ENCODE measurements at regions not wholly inside any gene's neighbourhood (a gene's known extent, or its start where the extent isn't known, plus 50 kb on each side); places are given as distances from the start of the nearest gene placed in this dataset.

- BruUV-seq (replicated peaks): no TSS peak
- H2AK9ac ChIP-seq (replicated peaks; ENCODE audit: low read depth, low read length, poor library complexity): no peak overlapping the region
- no peak overlapping the region for H3K4me2 ChIP-seq (ENCODE audit: low read depth, low read length)
- in situ Hi-C loops (cut with MboI; ENCODE audit: low sequenced_read_pairs) (no loop called here), dilution Hi-C loops (cut with HindIII; ENCODE audit: low sequenced_read_pairs, unreplicated experiment) (no loop called here), intact Hi-C loops (cut with micrococcal nuclease) (no loop called here)
- no peak overlapping the region for H3K23ac ChIP-seq (ENCODE audit: low read depth, low read length)
- ChIA-PET POLR2A (ENCODE audit: unreplicated experiment) (no interaction called here), CTCF (no interaction called here)
- H4K20me1 ChIP-seq (ENCODE audit: insufficient read depth, low read length): no peaks in the 10 kb centered on the region
- no peak overlapping the region for H3K4ac ChIP-seq (ENCODE audit: low read depth, low read length)
- no peak overlapping the region for H2BK20ac ChIP-seq (ENCODE audit: low read depth, low read length)
- no peak overlapping the region for H3K4me3 ChIP-seq (ENCODE audit: insufficient read depth, low read depth, low read length)
- H3K27ac ChIP-seq (ENCODE audit: insufficient read depth, low read length): no peak overlapping the region
- no peak overlapping the region for H4K8ac ChIP-seq (ENCODE audit: low read depth in 2 of 2, low read length in 2 of 2)
- H3K9ac ChIP-seq (ENCODE audit: low read depth, low read length): no peak overlapping the region
- H3K4me1 ChIP-seq (ENCODE audit: control insufficient read depth, insufficient read depth, low read length): no peaks in the 10 kb centered on the region
- DNase-seq (no peak), ATAC-seq (ENCODE audit: low read depth) (no peak)
- H4K5ac ChIP-seq (ENCODE audit: low read depth, low read length): no peak overlapping the region
- H3K27me3 ChIP-seq (ENCODE audit: control insufficient read depth, insufficient read depth, low read length): no peaks in the 10 kb centered on the region
- peaks cover 6% of the 10 kb centered on the region for H3K9me3 ChIP-seq (ENCODE audit: control insufficient read depth, insufficient read depth, low read length)
- H2BK15ac ChIP-seq (ENCODE audit: low read depth, low read length): no peak overlapping the region
- H2AK5ac ChIP-seq (ENCODE audit: low read depth, low read length): no peak overlapping the region
- H3K56ac ChIP-seq (ENCODE audit: extremely low read depth, insufficient read depth, low read length): no peak overlapping the region
- no peaks in the 10 kb centered on the region for H3K79me1 ChIP-seq (ENCODE audit: low read depth in 1 of 2, low read length in 2 of 2)
- no peak overlapping the region for H2AFZ ChIP-seq (replicated peaks; ENCODE audit: low read length, poor library complexity)
- TF ChIP-seq RCOR1 (IDR thresholded peaks at IDR 0.05; ENCODE audit: insufficient replicate concordance, low read length) (no peak), RAD21 (IDR thresholded peaks at IDR 0.05; ENCODE audit: low read length) (no peak), RFX5 (IDR thresholded peaks at IDR 0.05; ENCODE audit: low read depth, low read length) (no peak), CHD1 (IDR thresholded peaks at IDR 0.05; ENCODE audit: low read depth, low read length) (no peak), MXI1 (IDR thresholded peaks at IDR 0.05; ENCODE audit: borderline replicate concordance, low read depth, low read length) (no peak), CTCF (conservative IDR thresholded peaks at IDR 0.05; ENCODE audit: low read depth, low read length) (no peak), USF2 (IDR thresholded peaks at IDR 0.05; ENCODE audit: low read depth, low read length) (no peak)
- peaks cover 1% of the 10 kb centered on the region; the same call in 1 of the 2 replicates for H3K9me1 ChIP-seq (ENCODE audit: insufficient read depth, low read length)
- WGBS, 2 experiments (ENCODE audit: extremely low coverage in 2 of 2, insufficient read length in 1 of 2): no CpG with 5 or more reads among the region's 5 CpGs
- H2BK120ac ChIP-seq (ENCODE audit: low read depth, low read length): no peak overlapping the region
- no peaks in the 10 kb centered on the region for H3K36me3 ChIP-seq (ENCODE audit: control insufficient read depth, insufficient read depth, low read length)
- no peak overlapping the region for H4K91ac ChIP-seq (ENCODE audit: insufficient read depth, low read depth, low read length)
- no peak overlapping the region for H3K18ac ChIP-seq (ENCODE audit: low read depth, low read length)
- H3K14ac ChIP-seq (replicated peaks; ENCODE audit: low read depth, low read length): no peak overlapping the region
- no peak overlapping the region for H2BK5ac ChIP-seq (ENCODE audit: low read depth, low read length, poor library complexity, severe bottlenecking)
Measured at GRCh38 chr18:55699233-55699765, 111.3 kb upstream of the TCF4 start.

Measured in IMR-90 (cell line).